ENCODE measurements at regions not wholly inside any gene's neighbourhood (a gene's known extent, or its start where the extent isn't known, plus 50 kb on each side); places are given as distances from the start of the nearest gene placed in this dataset.

DNA sequence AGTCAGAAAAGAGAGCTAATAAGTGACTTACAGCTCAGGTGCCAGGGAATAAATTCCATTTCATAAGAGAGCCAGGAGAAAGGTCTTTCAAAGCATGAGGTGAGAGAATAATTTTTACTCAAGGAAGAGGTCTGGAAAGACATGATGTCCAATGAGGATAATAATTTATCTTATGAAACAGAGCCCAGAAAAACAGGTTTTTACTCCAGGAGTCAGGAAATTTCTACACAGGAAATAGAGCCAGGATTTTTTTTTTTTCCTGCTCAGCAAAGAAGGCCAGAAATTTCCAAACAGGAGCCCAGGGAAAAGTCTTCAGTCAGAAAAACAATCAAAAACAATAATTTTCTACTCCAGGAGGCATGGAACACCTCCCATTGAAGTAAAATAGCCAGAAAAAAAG is 1185.7 kb upstream of the TSPY4 start:
- ATAC-seq (replicated peaks; ENCODE audit: extremely low read depth, poor library complexity, severe bottlenecking) (no peak), DNase-seq (ENCODE audit: low spot score in 2 of 2) (no peak)
- Mint-ChIP-seq H3K36me3 (ENCODE audit: insufficient read depth) (no peaks in the 10 kb centered on the region), H3K4me3 (no peak overlapping the region), H3K27ac (ENCODE audit: low read depth) (no peak overlapping the region), H3K9me3 (no peaks in the 10 kb centered on the region), H3K27me3 (peaks cover 11% of the 10 kb centered on the region), H3K4me1 (no peaks in the 10 kb centered on the region)

- Mint-ChIP-seq H3K27ac (ENCODE audit: low read depth) (no peak overlapping the region), H3K9me3 (no peaks in the 10 kb centered on the region), H3K36me3 (ENCODE audit: insufficient read depth) (no peaks in the 10 kb centered on the region), H3K4me3 (no peak overlapping the region), H3K27me3 (no peaks in the 10 kb centered on the region), H3K4me1 (no peaks in the 10 kb centered on the region)
- DNase-seq (ENCODE audit: low spot score in 2 of 2) (no peak), ATAC-seq (replicated peaks; ENCODE audit: extremely low read depth, poor library complexity, severe bottlenecking) (no peak)
Observed at GRCh38 chrY:8128578-8128977, 1208.7 kb upstream of the TSPY4 start.

DNA sequence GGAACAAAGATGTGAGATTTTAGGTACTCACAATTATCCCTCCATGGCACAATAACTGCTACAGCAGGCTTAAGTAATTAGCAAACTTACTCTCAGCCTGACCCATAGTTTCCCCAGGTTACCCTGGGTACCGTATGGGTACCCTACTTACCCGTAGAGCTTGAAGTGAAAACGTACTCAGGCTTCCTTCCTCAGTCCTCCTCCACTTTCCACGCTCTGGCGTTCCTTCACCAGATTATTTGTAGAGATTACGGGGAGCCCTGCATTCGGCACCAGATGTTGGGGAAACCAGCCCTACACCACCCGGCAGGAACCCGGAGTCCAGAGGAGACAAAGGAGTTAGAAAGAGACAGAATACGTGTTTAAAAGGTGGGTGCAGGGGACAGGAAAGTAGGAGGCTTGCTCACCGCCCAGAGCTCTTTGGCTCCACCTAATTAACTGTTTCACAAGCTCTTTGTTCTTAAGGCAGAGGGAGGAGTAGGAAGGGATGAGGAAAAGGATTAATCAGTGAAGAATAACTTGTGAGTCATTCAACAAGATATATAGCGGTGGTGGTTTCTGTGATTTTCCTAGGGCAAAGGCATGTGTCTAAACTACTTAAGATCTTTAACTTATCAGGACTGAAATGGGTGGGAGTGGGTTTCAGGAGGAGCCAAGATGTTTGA is 1211.2 kb upstream of the TSPY4 start:
- Mint-ChIP-seq H3K27me3 (no peaks in the 10 kb centered on the region), H3K9me3 (no peaks in the 10 kb centered on the region), H3K4me1 (no peaks in the 10 kb centered on the region), H3K4me3 (no peak overlapping the region), H3K27ac (ENCODE audit: low read depth) (no peak overlapping the region), H3K36me3 (ENCODE audit: insufficient read depth) (no peaks in the 10 kb centered on the region)
- ATAC-seq (replicated peaks; ENCODE audit: extremely low read depth, poor library complexity, severe bottlenecking) (no peak), DNase-seq (ENCODE audit: low spot score in 2 of 2) (no peak)

DNA sequence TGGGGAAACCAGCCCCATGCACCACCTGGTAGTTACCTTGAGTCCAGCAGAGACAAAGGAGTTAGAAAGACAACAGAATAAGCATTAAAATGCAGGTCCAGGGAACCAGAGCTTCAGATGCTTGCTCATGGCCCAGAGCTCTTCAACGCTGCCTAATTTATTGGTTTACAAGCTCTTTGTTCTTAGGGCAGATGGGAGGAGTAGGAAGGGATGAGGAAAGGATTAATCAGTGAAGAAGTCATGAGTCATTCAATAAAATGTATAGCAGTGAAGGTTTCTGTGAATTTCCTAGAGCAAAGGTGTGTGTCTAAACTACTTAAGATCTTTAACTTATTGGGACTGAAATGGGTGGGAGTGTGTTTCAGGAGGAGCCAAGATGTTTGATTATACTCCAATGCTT is 1210.3 kb upstream of the AMELY start:
- Mint-ChIP-seq H3K9me3 (no peaks in the 10 kb centered on the region), H3K4me1 (no peaks in the 10 kb centered on the region), H3K36me3 (ENCODE audit: insufficient read depth) (no peaks in the 10 kb centered on the region), H3K27me3 (no peaks in the 10 kb centered on the region), H3K27ac (ENCODE audit: low read depth) (no peak overlapping the region), H3K4me3 (no peak overlapping the region)
- no peak for DNase-seq (ENCODE audit: low spot score in 2 of 2)
- ATAC-seq (replicated peaks; ENCODE audit: extremely low read depth, poor library complexity, severe bottlenecking): no peak

DNA sequence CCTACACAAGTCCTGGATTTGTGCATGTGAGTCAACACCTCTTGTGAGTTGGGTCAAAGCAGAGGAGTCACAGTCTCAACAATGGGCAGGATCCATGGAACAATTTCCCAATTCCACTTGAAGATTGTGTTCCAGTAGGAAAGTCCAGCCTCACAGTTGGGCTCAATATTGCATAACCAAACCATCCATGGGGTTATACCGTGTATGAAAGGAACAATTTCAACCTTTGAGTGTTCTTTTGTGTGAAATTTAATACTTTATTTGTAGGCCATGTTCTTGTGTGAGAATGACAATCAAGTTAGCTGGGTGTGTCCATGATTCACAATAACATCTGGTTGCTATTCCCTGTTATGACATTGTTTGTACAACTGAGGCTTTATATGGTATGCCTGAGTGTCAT is 1182.9 kb upstream of the AMELY start:
- H3K27ac Mint-ChIP-seq (ENCODE audit: low read depth): no peak overlapping the region
- no peaks in the 10 kb centered on the region for H3K9me3 Mint-ChIP-seq
- H3K27me3 Mint-ChIP-seq: no peaks in the 10 kb centered on the region
- DNase-seq (ENCODE audit: low spot score in 2 of 2) (no peak), ATAC-seq (replicated peaks; ENCODE audit: extremely low read depth, poor library complexity, severe bottlenecking) (no peak)
- H3K4me3 Mint-ChIP-seq: no peak overlapping the region
- no peaks in the 10 kb centered on the region for H3K4me1 Mint-ChIP-seq
- H3K36me3 Mint-ChIP-seq (ENCODE audit: insufficient read depth): no peaks in the 10 kb centered on the region

GRCh38 chrY:8092926-8093325 is 1181.4 kb upstream of the AMELY start:
- no peaks in the 10 kb centered on the region for H3K9me3 Mint-ChIP-seq
- no peaks in the 10 kb centered on the region for H3K36me3 Mint-ChIP-seq (ENCODE audit: insufficient read depth)
- DNase-seq (ENCODE audit: low spot score in 2 of 2) (no peak), ATAC-seq (replicated peaks; ENCODE audit: extremely low read depth, poor library complexity, severe bottlenecking) (no peak)
- no peaks in the 10 kb centered on the region for H3K4me1 Mint-ChIP-seq
- H3K4me3 Mint-ChIP-seq: no peak overlapping the region
- H3K27me3 Mint-ChIP-seq: no peaks in the 10 kb centered on the region
- no peak overlapping the region for H3K27ac Mint-ChIP-seq (ENCODE audit: low read depth)

DNA sequence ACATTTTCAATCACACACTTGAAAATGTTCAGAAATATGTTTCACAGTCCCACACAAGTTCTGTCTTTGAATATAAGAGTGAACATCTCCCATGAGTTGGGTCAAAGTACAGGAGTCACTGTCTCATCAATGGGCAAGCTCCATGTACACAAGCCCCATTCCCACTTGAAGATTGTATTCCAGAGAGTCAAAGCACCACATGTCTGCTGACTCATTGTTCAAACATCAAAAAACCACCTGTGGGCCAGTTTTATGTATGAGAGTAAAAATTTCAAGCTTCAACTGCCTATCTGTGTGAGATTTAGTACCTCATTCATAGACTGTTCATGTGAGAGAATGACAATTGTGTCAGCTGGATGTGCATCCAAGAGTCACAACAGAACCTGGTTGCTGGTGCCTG is 1174.4 kb upstream of the AMELY start:
- DNase-seq (ENCODE audit: low spot score in 2 of 2): no peak
- peaks cover 4% of the 10 kb centered on the region for H3K9me3 Mint-ChIP-seq
- no peaks in the 10 kb centered on the region for H3K4me1 Mint-ChIP-seq
- no peaks in the 10 kb centered on the region for H3K27me3 Mint-ChIP-seq
- H3K4me3 Mint-ChIP-seq: no peak overlapping the region
- H3K27ac Mint-ChIP-seq (ENCODE audit: low read depth): no peak overlapping the region
- H3K36me3 Mint-ChIP-seq (ENCODE audit: insufficient read depth): no peaks in the 10 kb centered on the region
- no peak for ATAC-seq (replicated peaks; ENCODE audit: extremely low read depth, poor library complexity, severe bottlenecking)

DNA sequence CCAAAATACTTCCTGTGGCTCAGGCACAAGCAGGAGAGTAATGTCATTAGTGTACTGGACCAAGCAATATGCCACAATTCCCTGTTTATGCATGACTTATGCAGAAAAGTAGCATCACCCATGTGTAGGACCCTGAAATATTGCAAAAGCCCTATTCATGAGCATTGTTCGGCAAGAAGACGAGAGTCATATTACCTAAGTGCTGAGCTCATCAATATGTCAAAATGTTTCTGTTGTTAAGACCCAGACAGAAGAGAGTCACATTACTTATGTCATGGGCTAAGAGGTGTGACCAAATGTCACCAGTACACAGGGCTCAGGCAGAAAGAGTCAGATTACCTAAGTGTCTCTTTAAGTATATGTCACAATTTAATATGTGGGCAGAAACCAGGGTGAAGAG is 1172.6 kb upstream of the AMELY start:
- no peaks in the 10 kb centered on the region for H3K27me3 Mint-ChIP-seq
- no peak overlapping the region for H3K4me3 Mint-ChIP-seq
- DNase-seq (ENCODE audit: low spot score in 2 of 2) (no peak), ATAC-seq (replicated peaks; ENCODE audit: extremely low read depth, poor library complexity, severe bottlenecking) (no peak)
- H3K9me3 Mint-ChIP-seq: peaks cover 6% of the 10 kb centered on the region
- no peaks in the 10 kb centered on the region for H3K36me3 Mint-ChIP-seq (ENCODE audit: insufficient read depth)
- no peaks in the 10 kb centered on the region for H3K4me1 Mint-ChIP-seq
- H3K27ac Mint-ChIP-seq (ENCODE audit: low read depth): no peak overlapping the region

GRCh38 chrY:8081151-8081550 is 1169.6 kb upstream of the AMELY start:
- no peaks in the 10 kb centered on the region for H3K36me3 Mint-ChIP-seq (ENCODE audit: insufficient read depth)
- no peak overlapping the region for H3K4me3 Mint-ChIP-seq
- no peak for ATAC-seq (replicated peaks; ENCODE audit: extremely low read depth, poor library complexity, severe bottlenecking)

DNA sequence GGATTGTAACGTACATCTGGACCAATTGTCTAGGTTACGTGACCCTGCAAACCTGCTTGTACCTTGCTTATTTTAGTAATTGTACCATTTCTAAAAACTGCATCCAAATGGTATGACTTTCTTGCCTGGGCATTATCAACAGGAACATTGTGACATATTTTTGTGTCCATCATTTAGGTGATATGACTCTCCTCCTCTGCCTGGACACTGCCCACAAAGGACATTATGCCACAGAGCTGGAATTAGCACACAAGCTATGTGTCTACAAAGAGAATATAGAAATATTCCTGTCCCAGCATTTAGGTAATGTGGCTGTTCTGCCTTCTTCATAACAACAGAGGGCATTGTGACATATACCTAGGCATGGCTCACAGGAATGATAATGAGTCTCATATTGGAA is 1153.7 kb upstream of the AMELY start:
- no peaks in the 10 kb centered on the region for H3K4me1 Mint-ChIP-seq

More at GRCh38 chrY:8081151-8081550, 1169.6 kb upstream of the AMELY start:
- peaks cover 6% of the 10 kb centered on the region for H3K9me3 Mint-ChIP-seq
- H3K27ac Mint-ChIP-seq (ENCODE audit: low read depth): no peak overlapping the region
- DNase-seq (ENCODE audit: low spot score in 2 of 2): no peak
- H3K27me3 Mint-ChIP-seq: no peaks in the 10 kb centered on the region
- no peaks in the 10 kb centered on the region for H3K4me1 Mint-ChIP-seq

GRCh38 chrY:8064500-8064899 is 1152.9 kb upstream of the AMELY start:
- Mint-ChIP-seq H3K27me3 (no peaks in the 10 kb centered on the region), H3K36me3 (ENCODE audit: insufficient read depth) (no peaks in the 10 kb centered on the region), H3K4me1 (no peaks in the 10 kb centered on the region), H3K27ac (ENCODE audit: low read depth) (no peak overlapping the region), H3K9me3 (no peaks in the 10 kb centered on the region), H3K4me3 (no peak overlapping the region)
- ATAC-seq (replicated peaks; ENCODE audit: extremely low read depth, poor library complexity, severe bottlenecking) (no peak), DNase-seq (ENCODE audit: low spot score in 2 of 2) (no peak)

More for the DNA sequence above, 1153.7 kb upstream of the AMELY start:
- DNase-seq (ENCODE audit: low spot score in 2 of 2) (no peak), ATAC-seq (replicated peaks; ENCODE audit: extremely low read depth, poor library complexity, severe bottlenecking) (no peak)
- Mint-ChIP-seq H3K27me3 (no peaks in the 10 kb centered on the region), H3K4me3 (no peak overlapping the region), H3K27ac (ENCODE audit: low read depth) (no peak overlapping the region), H3K9me3 (no peaks in the 10 kb centered on the region), H3K36me3 (ENCODE audit: insufficient read depth) (no peaks in the 10 kb centered on the region)

DNA sequence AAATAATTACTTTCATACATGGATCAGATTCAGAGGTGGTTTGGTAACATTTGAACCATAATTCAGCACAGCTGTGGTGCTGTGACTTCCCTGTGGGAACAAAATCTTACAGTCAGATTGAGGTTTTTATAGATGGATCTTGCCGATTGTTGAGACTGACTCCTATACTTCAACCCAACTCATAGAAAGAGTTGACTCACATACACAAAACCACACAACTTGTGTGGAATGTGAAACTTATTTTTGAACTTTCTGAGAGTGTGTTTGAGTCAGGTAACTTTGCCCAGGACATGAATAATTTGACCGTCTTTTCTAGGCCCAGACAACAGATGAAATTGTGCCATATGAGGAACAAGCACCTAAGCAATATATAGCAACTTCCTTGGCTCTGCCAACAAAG is 1152.4 kb upstream of the AMELY start:
- Mint-ChIP-seq H3K27ac (ENCODE audit: low read depth) (no peak overlapping the region), H3K9me3 (no peaks in the 10 kb centered on the region), H3K27me3 (no peaks in the 10 kb centered on the region), H3K4me3 (no peak overlapping the region), H3K4me1 (no peaks in the 10 kb centered on the region), H3K36me3 (ENCODE audit: insufficient read depth) (no peaks in the 10 kb centered on the region)
- DNase-seq (ENCODE audit: low spot score in 2 of 2) (no peak), ATAC-seq (replicated peaks; ENCODE audit: extremely low read depth, poor library complexity, severe bottlenecking) (no peak)

- Mint-ChIP-seq H3K27me3 (no peaks in the 10 kb centered on the region), H3K9me3 (no peaks in the 10 kb centered on the region)
- no peak for ATAC-seq (replicated peaks; ENCODE audit: extremely low read depth, poor library complexity, severe bottlenecking)
Observed at GRCh38 chrY:8058613-8059012, 1147.1 kb upstream of the AMELY start.

GRCh38 chrY:8051340-8051739 is 1139.8 kb upstream of the AMELY start:
- H3K4me3 Mint-ChIP-seq: no peak overlapping the region

More at GRCh38 chrY:8058613-8059012, 1147.1 kb upstream of the AMELY start:
- DNase-seq (ENCODE audit: low spot score in 2 of 2): no peak
- no peaks in the 10 kb centered on the region for H3K36me3 Mint-ChIP-seq (ENCODE audit: insufficient read depth)
- H3K4me3 Mint-ChIP-seq: no peak overlapping the region
- no peak overlapping the region for H3K27ac Mint-ChIP-seq (ENCODE audit: low read depth)
- no peaks in the 10 kb centered on the region for H3K4me1 Mint-ChIP-seq

More at GRCh38 chrY:8051340-8051739, 1139.8 kb upstream of the AMELY start:
- no peaks in the 10 kb centered on the region for H3K36me3 Mint-ChIP-seq (ENCODE audit: insufficient read depth)
- no peaks in the 10 kb centered on the region for H3K4me1 Mint-ChIP-seq
- H3K27me3 Mint-ChIP-seq: no peaks in the 10 kb centered on the region
- H3K27ac Mint-ChIP-seq (ENCODE audit: low read depth): no peak overlapping the region
- no peaks in the 10 kb centered on the region for H3K9me3 Mint-ChIP-seq
- DNase-seq (ENCODE audit: low spot score in 2 of 2) (no peak), ATAC-seq (replicated peaks; ENCODE audit: extremely low read depth, poor library complexity, severe bottlenecking) (no peak)
